ENCODE measurements at regions not wholly inside any gene's neighbourhood (a gene's known extent, or its start where the extent isn't known, plus 50 kb on each side); places are given as distances from the start of the nearest gene placed in this dataset.

DNA sequence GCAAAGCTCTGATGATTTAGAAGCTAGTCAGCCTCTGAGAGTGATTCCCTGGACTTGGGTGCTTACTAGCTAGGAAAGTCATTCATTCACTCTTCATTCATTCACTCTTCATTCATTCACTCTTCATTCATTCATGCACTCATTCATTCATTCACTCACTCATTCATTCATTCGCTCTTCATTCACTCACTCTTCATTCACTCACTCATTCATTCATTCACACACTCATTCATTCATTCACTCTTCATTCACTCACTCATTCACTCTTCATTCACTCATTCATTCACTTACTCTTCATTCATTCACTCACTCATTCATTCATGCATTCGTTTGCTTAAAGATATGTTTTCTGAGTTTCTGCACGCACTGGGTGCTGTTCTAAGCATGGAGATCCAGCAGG is 292.7 kb upstream of the TNRC6C start:
- Histone ChIP-seq H3K27ac (ENCODE audit: low read depth, low read length) (peak overlapping the region; percentile 84), H3K36me3 (ENCODE audit: control insufficient read depth, low read length) (0 out of 2 replicates have a peak, but pooled peaks cover 3% of the 10 kb centered on the region), H3K4me2 (ENCODE audit: low read length) (peak overlapping the region; percentile 79), H3K27me3 (ENCODE audit: control insufficient read depth, low read length) (peaks cover under 1% of the 10 kb centered on the region; the same call in 1 of the 2 replicates), H3K4me1 (ENCODE audit: control insufficient read depth, low read length) (peaks cover 37% of the 10 kb centered on the region), H3K79me2 (ENCODE audit: control insufficient read depth, low read length) (no peaks in the 10 kb centered on the region), H3F3A (ENCODE audit: control insufficient read depth, insufficient read depth) (peaks cover 16% of the 10 kb centered on the region), H3K9me3 (ENCODE audit: control insufficient read depth, insufficient read depth, low read length) (peaks cover 9% of the 10 kb centered on the region), H3K9me2 (replicated peaks; ENCODE audit: control insufficient read depth, low read length) (no peaks in the 10 kb centered on the region), H4K20me1 (ENCODE audit: control insufficient read depth, insufficient read depth, low read depth, low read length) (no peaks in the 10 kb centered on the region), H3K4me3 (ENCODE audit: low read length) (peak overlapping the region; percentile 77)
- no peak for TF ChIP-seq EZH2phosphoT487 (IDR thresholded peaks at IDR 0.05; ENCODE audit: borderline replicate concordance, low read length)
- no peak for TF ChIP-seq CTCF (IDR thresholded peaks at IDR 0.05; ENCODE audit: low read depth, low read length, poor library complexity, severe bottlenecking)

- H3K9me3 ChIP-seq (ENCODE audit: control insufficient read depth, insufficient read depth, low read length), result peaks cover 9% of the 10 kb centered on the region
- H3K36me3 ChIP-seq (ENCODE audit: control insufficient read depth, low read length), result 0 out of 2 replicates have a peak, but pooled peaks cover 3% of the 10 kb centered on the region
- H3F3A ChIP-seq (ENCODE audit: control insufficient read depth, insufficient read depth), result peaks cover 16% of the 10 kb centered on the region
- no peaks in the 10 kb centered on the region for H4K20me1 ChIP-seq (ENCODE audit: control insufficient read depth, insufficient read depth, low read depth, low read length)
- peaks cover 37% of the 10 kb centered on the region for H3K4me1 ChIP-seq (ENCODE audit: control insufficient read depth, low read length)
- H3K4me3 ChIP-seq (ENCODE audit: low read length), result peak overlapping the region; percentile 77
- H3K27me3 ChIP-seq (ENCODE audit: control insufficient read depth, low read length), result no peaks in the 10 kb centered on the region
- no peak for TF ChIP-seq CTCF (IDR thresholded peaks at IDR 0.05; ENCODE audit: low read depth, low read length, poor library complexity, severe bottlenecking)
- no peak for TF ChIP-seq EZH2phosphoT487 (IDR thresholded peaks at IDR 0.05; ENCODE audit: borderline replicate concordance, low read length)
- no peaks in the 10 kb centered on the region for H3K9me2 ChIP-seq (replicated peaks; ENCODE audit: control insufficient read depth, low read length)
- peak overlapping the region; percentile 84 for H3K27ac ChIP-seq (ENCODE audit: low read depth, low read length)
- H3K79me2 ChIP-seq (ENCODE audit: control insufficient read depth, low read length), result no peaks in the 10 kb centered on the region
- H3K4me2 ChIP-seq (ENCODE audit: low read length), result peak overlapping the region; percentile 79
These were observed 292.0 kb upstream of the TNRC6C start for GRCh38 chr17:77666462-77666861.

DNA sequence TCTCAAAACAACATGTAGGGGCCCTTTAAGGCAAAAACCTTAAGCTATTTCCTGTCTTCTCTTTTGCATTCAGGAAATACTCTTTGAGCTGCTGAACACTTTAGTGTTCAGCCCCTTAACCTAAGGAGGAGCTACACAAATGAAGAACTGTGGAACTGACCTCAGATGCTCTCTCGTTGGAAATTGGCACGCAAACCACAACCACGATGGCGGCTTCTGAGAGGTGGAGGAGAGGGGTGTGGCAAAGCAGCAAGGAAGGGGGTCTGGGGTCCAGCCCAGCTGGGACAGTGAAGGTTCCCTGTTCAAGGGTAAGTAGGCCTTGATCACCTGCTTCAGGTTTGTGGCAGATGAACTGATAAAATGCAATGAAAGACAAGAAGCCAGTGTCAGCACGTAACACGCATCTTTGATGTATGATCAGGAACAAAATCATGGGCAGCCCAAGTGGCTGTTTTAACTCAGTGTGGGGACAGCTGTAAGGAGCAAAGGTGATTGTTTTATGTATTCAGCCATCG is 291.6 kb upstream of the TNRC6C start:
- Histone ChIP-seq H3F3A (ENCODE audit: control insufficient read depth, insufficient read depth) (peaks cover 16% of the 10 kb centered on the region), H3K79me2 (ENCODE audit: control insufficient read depth, low read length) (no peaks in the 10 kb centered on the region), H3K27ac (ENCODE audit: low read depth, low read length) (peak overlapping the region; percentile 84), H3K9me3 (ENCODE audit: control insufficient read depth, insufficient read depth, low read length) (peaks cover 9% of the 10 kb centered on the region), H3K4me3 (ENCODE audit: low read length) (peak overlapping the region; percentile 77), H3K36me3 (ENCODE audit: control insufficient read depth, low read length) (0 out of 2 replicates have a peak, but pooled peaks cover 3% of the 10 kb centered on the region), H3K4me1 (ENCODE audit: control insufficient read depth, low read length) (peaks cover 37% of the 10 kb centered on the region), H4K20me1 (ENCODE audit: control insufficient read depth, insufficient read depth, low read depth, low read length) (no peaks in the 10 kb centered on the region), H3K4me2 (ENCODE audit: low read length) (peak overlapping the region; percentile 79), H3K9me2 (replicated peaks; ENCODE audit: control insufficient read depth, low read length) (no peaks in the 10 kb centered on the region), H3K27me3 (ENCODE audit: control insufficient read depth, low read length) (no peaks in the 10 kb centered on the region)
- TF ChIP-seq CTCF (IDR thresholded peaks at IDR 0.05; ENCODE audit: low read depth, low read length, poor library complexity, severe bottlenecking), result no peak
- no peak for TF ChIP-seq EZH2phosphoT487 (IDR thresholded peaks at IDR 0.05; ENCODE audit: borderline replicate concordance, low read length)
